ENCODE measurements at regions not wholly inside any gene's neighbourhood (a gene's known extent, or its start where the extent isn't known, plus 50 kb on each side); places are given as distances from the start of the nearest gene placed in this dataset.

DNA sequence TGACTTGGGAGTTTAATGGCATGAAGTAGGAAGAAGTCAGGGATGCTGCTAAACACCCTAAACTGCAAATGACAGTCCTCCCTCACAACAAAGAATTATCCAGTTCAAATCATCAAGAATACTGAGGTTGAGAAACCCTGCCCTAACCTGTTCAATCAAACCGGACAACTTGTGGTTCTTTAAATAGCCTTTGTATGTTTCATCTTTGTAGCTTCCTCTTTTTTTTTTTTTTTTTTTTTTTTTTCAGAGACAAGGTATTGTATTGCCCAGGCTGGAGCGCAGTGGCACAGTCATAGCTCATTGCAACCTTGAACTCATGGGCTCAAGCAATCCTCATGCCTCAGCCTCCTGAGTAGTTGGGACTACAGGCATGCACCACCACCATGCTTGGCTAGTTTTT lies 52.5 kb upstream of the TTC29 start:
- DNase-seq (ENCODE audit: low read depth) = no peak

GRCh38 chr4:147003956-147004809 lies 58.5 kb upstream of the TTC29 start:
- no peak for DNase-seq (ENCODE audit: low read depth)

DNA sequence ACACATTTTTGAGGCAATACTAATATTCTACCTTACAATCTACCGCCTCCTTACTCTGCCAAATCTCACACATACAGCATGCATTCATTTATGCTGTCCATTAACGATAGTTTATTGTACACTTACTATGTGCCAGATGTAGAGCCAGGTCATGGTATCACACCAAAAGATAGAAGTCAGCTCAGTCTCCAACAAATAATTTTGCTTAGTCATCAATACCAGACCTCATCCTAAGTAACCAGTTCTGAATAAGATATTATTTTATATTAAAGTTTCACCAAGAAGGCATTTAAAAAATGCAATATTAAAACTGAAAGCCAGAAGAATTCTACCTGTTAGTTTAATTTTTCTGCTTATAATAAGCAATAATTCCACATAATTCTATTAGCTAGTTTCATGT lies 60.6 kb upstream of the TTC29 start:
- no peak for DNase-seq (ENCODE audit: low read depth)

- DNase-seq (ENCODE audit: low read depth) = no peak
These were observed 64.2 kb upstream of the TTC29 start for GRCh38 chr4:147009875-147010274.

DNA sequence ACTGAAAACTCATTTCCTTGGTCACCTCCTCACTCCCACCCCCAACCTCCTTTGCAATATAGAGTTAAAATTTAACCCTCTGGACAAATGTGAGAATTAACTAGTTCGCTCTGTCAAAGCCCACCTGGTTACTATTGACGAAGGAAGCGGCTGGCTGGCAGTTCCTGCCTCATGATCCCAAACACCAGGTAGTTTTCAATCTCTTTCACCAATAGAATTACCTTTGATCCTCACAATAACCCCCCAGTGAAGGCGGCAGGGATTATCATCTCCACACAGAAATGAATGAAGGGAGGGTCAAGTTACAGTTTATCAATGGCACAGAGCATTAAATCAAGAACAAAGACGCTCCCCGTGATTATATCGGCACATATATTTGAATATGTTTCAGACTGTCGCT lies 65.7 kb upstream of the TTC29 start:
- no peak for DNase-seq (ENCODE audit: low read depth)

GRCh38 chr4:147012059-147012707 lies 66.5 kb upstream of the TTC29 start:
- no peak for DNase-seq (ENCODE audit: low read depth)

- no peak for DNase-seq (ENCODE audit: low read depth)
These were observed 69.3 kb upstream of the TTC29 start for GRCh38 chr4:147014946-147015345.

DNA sequence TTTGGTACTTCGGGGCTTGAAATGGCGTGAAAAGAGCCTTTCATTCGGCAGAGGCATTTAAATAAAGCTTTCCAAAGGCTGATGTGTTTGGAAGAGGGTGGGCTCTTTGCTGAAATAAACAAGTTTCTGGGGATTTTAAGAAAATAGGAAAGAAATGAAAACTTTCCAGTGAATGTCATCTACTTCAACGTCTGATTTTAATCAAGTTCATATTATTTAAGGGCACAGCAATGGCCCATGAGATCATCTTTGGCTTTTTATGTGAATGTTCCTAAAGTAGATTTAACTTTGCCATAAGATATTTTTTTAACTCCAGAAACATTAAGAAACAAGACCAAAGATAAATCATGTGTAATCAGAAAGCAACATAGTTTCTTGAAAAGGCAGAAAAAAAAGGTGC lies 69.8 kb upstream of the TTC29 start:
- DNase-seq (ENCODE audit: low read depth) = no peak

DNA sequence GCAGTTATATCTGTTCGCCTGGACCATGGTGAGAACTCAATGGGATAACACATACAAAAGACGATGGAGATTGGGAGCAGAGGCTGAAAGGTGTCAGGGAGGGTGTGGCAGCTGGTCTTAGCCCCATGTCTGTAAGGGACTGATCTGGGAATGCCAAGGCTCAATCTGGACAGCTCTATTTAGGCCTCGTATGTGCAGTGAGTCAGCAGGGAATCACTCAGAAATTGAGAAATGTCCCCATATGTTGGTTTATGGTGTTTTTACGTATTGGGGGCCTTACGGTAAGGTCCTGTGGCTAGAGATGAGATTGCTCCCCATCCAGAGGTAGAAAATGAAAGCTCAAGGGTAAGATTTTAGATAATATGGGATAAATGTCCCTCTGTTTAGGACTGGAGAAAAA lies 71.4 kb upstream of the TTC29 start:
- DNase-seq (ENCODE audit: low read depth) = peak; percentile 3

DNA sequence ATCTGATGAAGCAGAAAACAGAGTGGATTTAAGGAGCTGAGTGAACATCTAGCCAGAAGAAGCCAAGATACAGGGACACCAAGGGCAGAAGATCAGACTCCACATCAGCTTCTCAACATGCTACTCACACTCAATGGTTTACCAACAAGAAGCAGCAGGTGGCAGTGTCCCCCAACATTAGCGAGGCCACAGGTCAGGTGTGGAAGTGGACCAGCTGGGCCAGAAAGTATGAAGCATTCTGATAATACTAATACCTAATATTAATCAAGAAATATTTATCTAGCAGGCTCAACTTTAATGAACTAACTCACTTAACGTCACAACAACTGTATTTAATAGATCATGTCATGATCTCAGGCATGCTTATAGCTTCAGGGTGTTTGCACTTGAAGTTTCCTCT lies 73.4 kb upstream of the TTC29 start:
- DNase-seq (ENCODE audit: low read depth) = peak; percentile 45

- DNase-seq (ENCODE audit: low read depth) = no peak
These were observed 74.8 kb upstream of the TTC29 start for GRCh38 chr4:147020456-147020855.

DNA sequence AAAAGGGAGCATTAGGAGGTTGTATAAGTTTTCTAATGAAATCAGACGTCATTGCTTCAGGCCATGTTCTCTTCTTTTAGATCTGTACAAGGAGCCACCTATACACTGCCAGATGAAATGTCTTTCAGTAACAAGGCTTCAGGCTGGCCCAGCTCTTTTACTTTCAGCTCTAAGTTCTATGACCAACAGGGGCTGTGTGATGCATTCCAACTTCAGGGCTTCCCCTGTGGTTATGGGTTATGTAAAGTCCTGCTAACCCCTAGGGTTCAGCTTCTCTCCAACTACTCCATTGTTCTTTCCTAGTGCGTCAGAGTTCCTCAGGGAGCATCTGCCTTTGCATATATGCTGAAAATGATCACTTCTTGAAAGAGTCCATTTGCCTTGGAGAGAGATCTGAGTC lies 79.4 kb upstream of the TTC29 start:
- DNase-seq (ENCODE audit: low read depth) = no peak

GRCh38 chr4:147029296-147029695 lies 83.6 kb upstream of the TTC29 start:
- no peak for DNase-seq (ENCODE audit: low read depth)

- no peak for DNase-seq (ENCODE audit: low read depth)
These were observed 88.7 kb upstream of the TTC29 start for GRCh38 chr4:147034372-147034771.

- no peak for DNase-seq (ENCODE audit: low read depth)
These were observed 91.4 kb upstream of the TTC29 start for GRCh38 chr4:147037069-147037468.

GRCh38 chr4:147039976-147040575 lies 94.4 kb upstream of the TTC29 start:
- no peak for DNase-seq (ENCODE audit: low read depth)

DNA sequence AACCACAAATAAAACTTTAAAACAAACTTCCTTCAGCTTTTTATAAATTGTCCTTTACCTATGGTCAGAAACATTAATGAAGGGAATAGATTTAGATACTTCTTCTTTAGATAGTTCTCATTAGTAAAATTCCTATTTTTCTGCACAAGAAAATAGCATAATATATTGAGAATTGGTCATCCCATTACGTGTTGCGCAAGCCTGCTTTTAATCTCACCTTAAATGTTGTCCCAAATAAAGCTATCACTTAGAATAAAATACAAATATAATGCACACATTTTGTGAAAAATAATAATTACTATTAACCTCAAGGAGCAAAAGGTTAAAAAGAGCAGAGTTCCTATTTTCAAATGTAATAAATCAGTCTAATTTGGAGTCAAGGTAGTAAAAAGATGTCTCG lies 95.2 kb upstream of the TTC29 start:
- no peak for DNase-seq (ENCODE audit: low read depth)

- DNase-seq (ENCODE audit: low read depth) = no peak
These were observed 95.7 kb upstream of the TTC29 start for GRCh38 chr4:147041376-147041775.

- DNase-seq (ENCODE audit: low read depth) = no peak
These were observed 96.4 kb upstream of the TTC29 start for GRCh38 chr4:147042046-147042445.

DNA sequence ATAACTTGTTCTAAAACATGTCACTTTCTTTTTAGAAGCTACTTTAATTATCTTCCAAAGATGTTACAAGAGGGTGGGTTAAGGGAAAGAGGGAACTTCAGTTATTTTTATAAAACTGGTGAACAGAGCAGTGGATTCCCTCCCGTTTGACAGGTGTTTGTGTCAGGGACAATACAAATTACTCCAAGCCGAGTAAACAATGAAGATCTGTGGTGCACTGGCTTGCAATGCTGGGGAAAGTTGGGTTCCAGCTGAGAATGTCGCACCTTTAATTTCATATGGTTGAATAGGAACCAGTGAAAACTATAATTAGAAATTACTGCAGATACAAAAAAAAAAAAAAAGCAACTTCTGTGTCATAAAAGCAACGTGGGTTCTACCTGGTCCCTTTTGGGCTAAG lies 98.6 kb upstream of the TTC29 start:
- DNase-seq (ENCODE audit: low read depth) = no peak

DNA sequence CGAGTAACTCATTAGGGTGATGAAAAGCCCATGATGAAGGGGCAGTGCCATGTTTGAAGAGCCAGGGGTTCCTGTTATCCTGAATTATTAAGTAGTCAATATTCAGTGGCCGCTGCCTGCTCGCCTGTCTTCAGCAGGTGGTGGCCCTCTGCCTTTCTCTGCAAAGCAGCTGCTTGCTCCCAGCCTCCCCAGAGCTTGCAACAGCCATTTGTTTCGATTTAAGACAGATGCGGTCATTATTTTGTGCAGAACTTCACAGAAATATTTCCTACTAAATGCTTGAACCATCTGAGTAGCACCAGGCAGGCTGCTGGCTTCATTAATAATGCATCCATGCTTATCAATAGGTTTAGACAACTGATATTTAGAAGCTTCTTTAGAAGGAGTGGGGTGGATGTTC lies 104.3 kb upstream of the TTC29 start:
- no peak for DNase-seq (ENCODE audit: low read depth)

GRCh38 chr4:147050356-147050765 lies 104.7 kb upstream of the TTC29 start:
- no peak for DNase-seq (ENCODE audit: low read depth)

DNA sequence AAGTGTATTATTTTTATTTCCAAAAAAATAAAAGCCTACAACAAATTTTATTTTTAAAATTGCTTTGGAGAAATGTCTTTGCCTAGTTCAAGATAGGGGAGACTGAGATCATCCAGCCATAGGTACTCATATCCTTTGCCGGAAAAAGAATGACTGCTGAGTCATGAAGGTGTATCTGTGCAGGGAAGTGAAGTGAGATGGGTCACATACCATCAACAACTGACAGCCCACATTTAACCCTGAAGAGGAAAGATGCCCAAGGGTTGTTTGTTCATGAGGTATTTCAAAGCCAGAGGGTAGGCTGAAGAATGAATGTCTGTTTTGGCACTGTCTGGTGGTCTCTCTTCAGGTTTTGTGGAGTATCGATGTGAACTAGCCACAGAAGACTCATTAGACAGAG lies 106.7 kb upstream of the TTC29 start:
- DNase-seq (ENCODE audit: low read depth) = no peak

Measured in RPMI7951 (cell line).